Right lobe of liver (tissue), 6 donors: ENCODE measurements at regions not wholly inside any gene's neighbourhood (a gene's known extent, or its start where the extent isn't known, plus 50 kb on each side); places are given as distances from the start of the nearest gene placed in this dataset.

ENCODE experiments used
- ATAC-seq, 4 donors: fragments of 200-7000 bp; cut with Tn5 transposase; one replicate each; pipeline ENCODE4 v1.9.1; 2020; ENCODE audit warnings: mild to moderate bottlenecking in 4 of 4, moderate library complexity in 4 of 4
- DNase-seq, 3 donors: peaks; one replicate each; pipeline ENCODE4 v3.0.0-alpha.2; 2020
- H3K27ac ChIP-seq, 3 donors: fragments of 200-600 bp; one replicate each; pipeline ENCODE4 v1.8.0; 2022
- H3K27me3 ChIP-seq, 2 donors: fragments of 200-600 bp; one replicate each; pipeline ENCODE4 v1.8.0; 2022
- H3K36me3 ChIP-seq, 4 donors: fragments of 200-600 bp; sonication (generic) in 1 of 4; one replicate each; pipeline versions ENCODE4 v1.5.1 to v1.8.0; 2017 to 2022; ENCODE audit warnings: control low read depth in 1 of 4
- H3K4me1 ChIP-seq, 4 donors: fragments of 200-600 bp; sonication (generic) in 1 of 4; one replicate each; pipeline versions ENCODE4 v1.5.1 to v1.8.0; 2017 to 2022; ENCODE audit warnings: control low read depth in 1 of 4
- H3K4me3 ChIP-seq, 3 donors: fragments of 200-600 bp; one replicate each; pipeline ENCODE4 v1.8.0; 2022
- H3K9me3 ChIP-seq, 4 donors: fragments of 200-600 bp; sonication (generic) in 1 of 4; one replicate each; pipeline versions ENCODE4 v1.5.1 to v1.8.0; 2017 to 2022; ENCODE audit warnings: control low read depth in 1 of 4
- CTCF ChIP-seq, 4 donors: fragments of 200-600 bp in 3 of 4; fragments of 450-650 bp in 1 of 4; IDR thresholded peaks; one replicate each; pipeline versions ENCODE4 v1.5.1 to v1.8.0; 2016 to 2022; ENCODE audit warnings: antibody characterized with exemption in 4 of 4, mild to moderate bottlenecking in 2 of 4
- POLR2A ChIP-seq: fragments of 450-650 bp; IDR thresholded peaks from one replicate; pipeline ENCODE4 v1.6.1; 2017; ENCODE audit warnings: antibody characterized with exemption, mild to moderate bottlenecking
- WGBS: methylation state at CpG from one replicate; pipeline ENCODE4 v1.1.6; 2018; ENCODE audit warnings: low coverage, low lambda C conversion rate; ENCODE audit not compliant: insufficient coverage; ENCODE audit errors: missing lambda C conversion rate; 5-methylcytosine and 5-hydroxymethylcytosine counted together
- intact Hi-C, 2 donors: fragments of 100-400 bp; cut with DNase I; formaldehyde crosslinking; loops; one replicate each; pipeline versions ENCODE4 v1.11.2 to v1.14.1; 2022
- donor health status: DM: no; HTN: yes; CAD: no.
- donor health status: DM: no; HTN: no; CAD: no.
- donor health status: DM: no; HTN: no; CAD: no.
- donor health status: DM: no; HTN: yes; CAD: no.
- donor health status: DM: no; HTN: yes; CAD: no.

- peaks cover 0 to 4% (median 0%) of the 10 kb centered on the region in 4 donors for H3K4me1 ChIP-seq
- H3K27me3 ChIP-seq: no peaks in the 10 kb centered on the region
- intact Hi-C loops: no loop called here
- no peaks in the 10 kb centered on the region for H3K36me3 ChIP-seq
- ATAC-seq: peak in 2 of 4 donors; percentile 18 to 49
- 40% methylated on average over 2 of the region's 2 CpGs for WGBS
- TF ChIP-seq POLR2A: no peak
- TF ChIP-seq CTCF (IDR thresholded peaks at IDR 0.05): no peak
- DNase-seq: no peak
- H3K4me3 ChIP-seq: no peak overlapping the region
- no peak overlapping the region for H3K27ac ChIP-seq
- H3K9me3 ChIP-seq: no peaks in the 10 kb centered on the region
Observed at GRCh38 chr4:41852229-41852628, 83.0 kb upstream of the TMEM33 start.

GRCh38 chr4:41851621-41852020 lies 83.6 kb upstream of the TMEM33 start:
- WGBS: 76% methylated on average over 2 of the region's 2 CpGs
- no peak for DNase-seq
- TF ChIP-seq CTCF (IDR thresholded peaks at IDR 0.05): no peak
- no peak for TF ChIP-seq POLR2A
- H3K27ac ChIP-seq: no peak overlapping the region
- no peaks in the 10 kb centered on the region for H3K9me3 ChIP-seq
- H3K4me3 ChIP-seq: no peak overlapping the region
- H3K27me3 ChIP-seq: no peaks in the 10 kb centered on the region
- no peak for ATAC-seq
- peaks cover 0 to 4% (median 0%) of the 10 kb centered on the region in 4 donors for H3K4me1 ChIP-seq
- no peaks in the 10 kb centered on the region for H3K36me3 ChIP-seq
- intact Hi-C loops: no loop called here

- no peaks in the 10 kb centered on the region for H3K36me3 ChIP-seq
- intact Hi-C loops: no loop called here
- H3K4me3 ChIP-seq: no peak overlapping the region
- DNase-seq: no peak
- peak in 2 of 4 donors; percentile 24 to 46 for ATAC-seq
- no peaks in the 10 kb centered on the region for H3K9me3 ChIP-seq
- TF ChIP-seq POLR2A (no peak), CTCF (IDR thresholded peaks at IDR 0.05) (no peak)
- H3K4me1 ChIP-seq: no peaks in the 10 kb centered on the region
- H3K27ac ChIP-seq: no peak overlapping the region
- H3K27me3 ChIP-seq: no peaks in the 10 kb centered on the region
Observed at GRCh38 chr4:41844327-41844726, 90.9 kb upstream of the TMEM33 start.

GRCh38 chr4:41839916-41840854 lies 91.7 kb upstream of the PHOX2B start:
- H3K27ac ChIP-seq: no peak overlapping the region
- WGBS: 15% methylated on average over 8 of the region's 8 CpGs
- no peaks in the 10 kb centered on the region for H3K36me3 ChIP-seq
- no peak overlapping the region for H3K4me3 ChIP-seq
- no peaks in the 10 kb centered on the region for H3K27me3 ChIP-seq
- intact Hi-C loops: no loop called here
- ATAC-seq (peak; percentile 36 to 57 (median 51)), DNase-seq (no peak)
- H3K4me1 ChIP-seq: no peaks in the 10 kb centered on the region
- no peak for TF ChIP-seq CTCF (IDR thresholded peaks at IDR 0.05)
- no peak for TF ChIP-seq POLR2A
- H3K9me3 ChIP-seq: no peaks in the 10 kb centered on the region
